HepG2 (cell line): ENCODE measurements at regions not wholly inside any gene's neighbourhood (a gene's known extent, or its start where the extent isn't known, plus 50 kb on each side); places are given as distances from the start of the nearest gene placed in this dataset.

Experiments used
- ATAC-seq: fragments of 200-7000 bp; cut with Tn5 transposase; 3 replicates; pipeline ENCODE4 v1.9.1; 2020; ENCODE audit warnings: mild to moderate bottlenecking, moderate library complexity
- BruUV-seq: library from RNA; stranded (reverse); fragments of 400-500 nt; replicated peaks from 2 replicates; lab custom pipeline; 2021; lab: Mats Ljungman, UMichigan
- CTCF ChIA-PET: fragments of 300-600 bp; formaldehyde crosslinking; extraction: SDS; loops from one replicate; lab custom pipeline; 2021; ENCODE audit warnings: low total read pairs, inconsistent platforms, low intra/inter-chr PET ratio; lab: Yijun Ruan, JAX
- POLR2A ChIA-PET: fragments of 350-600 bp; sonication (Branson Sonifier 250); formaldehyde crosslinking; loops from one replicate; lab custom pipeline; 2020; ENCODE audit warnings: antibody characterized with exemption, inconsistent platforms; lab: Yijun Ruan, JAX
- DNase-seq: peaks from one replicate; pipeline ENCODE4 v3.0.0-alpha.2; 2015; ENCODE audit warnings: low spot score
- FAIRE-seq: peaks from 3 replicates; lab custom pipeline; 2011; peaks lifted over from hg19 to GRCh38; lab: Jason Lieb, UNC
- H2AFZ ChIP-seq: one replicate; pipeline ENCODE4 v1.6.1; 2011; ENCODE audit warnings: low read length, inconsistent platforms
- H3K27ac ChIP-seq: fragments of 300-600 bp; 3 replicates; pipeline ENCODE4 v1.8.0; 2011; ENCODE audit warnings: mixed run types, mild to moderate bottlenecking, mixed read lengths, low read length, inconsistent platforms; ENCODE audit not compliant: insufficient read depth; ENCODE audit errors: extremely low read length
- H3K27me3 ChIP-seq, 2 experiments: fragments of 200-600 bp in 1 of 2; 2 replicates in 1 of 2; 3 replicates in 1 of 2; pipeline versions ENCODE4 v1.6.0 to v1.8.0; 2011; ENCODE audit warnings: low read length in 2 of 2, mild to moderate bottlenecking in 2 of 2, moderate library complexity in 2 of 2, inconsistent platforms in 1 of 2; ENCODE audit not compliant: insufficient read depth in 2 of 2, control insufficient read depth in 1 of 2
- H3K36me3 ChIP-seq, 2 experiments: fragments of 200-600 bp in 1 of 2; replicated peaks in 1 of 2; 2 replicates in 1 of 2; 3 replicates in 1 of 2; pipeline versions ENCODE4 v1.5.1 to v1.8.0; 2011; ENCODE audit warnings: low read length in 2 of 2, inconsistent platforms in 1 of 2; ENCODE audit not compliant: insufficient read depth in 2 of 2, control insufficient read depth in 1 of 2
- H3K4me1 ChIP-seq: 2 replicates; pipeline ENCODE4 v1.5.1; 2012; ENCODE audit warnings: low read length, inconsistent platforms; ENCODE audit not compliant: insufficient read depth
- H3K4me2 ChIP-seq: 2 replicates; pipeline ENCODE4 v1.6.0; 2011; ENCODE audit warnings: low read depth, low read length, inconsistent platforms
- H3K4me3 ChIP-seq, 3 experiments: fragments of 200-600 bp in 1 of 3; sonication (generic), shearing (Covaris generic) in 1 of 3; replicated peaks in 1 of 3; 2 replicates each; pipeline ENCODE4 v1.5.1; 2011 to 2016; ENCODE audit warnings: low read length in 3 of 3, inconsistent platforms in 2 of 3, low read depth in 2 of 3, mild to moderate bottlenecking in 2 of 3, control low read depth in 1 of 3, mixed read lengths in 1 of 3; ENCODE audit not compliant: insufficient read depth in 1 of 3
- H3K79me2 ChIP-seq: one replicate; pipeline ENCODE4 v1.6.1; 2011; ENCODE audit warnings: low read length, inconsistent platforms; ENCODE audit not compliant: insufficient read depth
- H3K9ac ChIP-seq: 2 replicates; pipeline ENCODE4 v1.6.0; 2011; ENCODE audit warnings: mild to moderate bottlenecking, low read depth, low read length, inconsistent platforms; ENCODE audit not compliant: insufficient read depth
- H3K9me3 ChIP-seq: 2 replicates; pipeline ENCODE4 v1.5.1; 2012; ENCODE audit warnings: mild to moderate bottlenecking, low read length
- H4K20me1 ChIP-seq: 2 replicates; pipeline ENCODE4 v1.6.0; 2011; ENCODE audit warnings: inconsistent platforms, mild to moderate bottlenecking, low read length, moderate library complexity; ENCODE audit not compliant: insufficient read depth
- CERS6 ChIP-seq: sonication (generic); formaldehyde crosslinking; IDR thresholded peaks from 2 replicates; pipeline ENCODE4 v1.5.0; 2020; ENCODE audit warnings: missing genetic modification reagents
- CREB3 ChIP-seq: sonication (generic); formaldehyde crosslinking; IDR thresholded peaks from 2 replicates; pipeline ENCODE4 v1.5.0; 2020; ENCODE audit warnings: missing genetic modification reagents
- CSRNP2 ChIP-seq: sonication (generic); formaldehyde crosslinking; conservative IDR thresholded peaks from 2 replicates; pipeline ENCODE4 v1.8.0; 2022; ENCODE audit warnings: low read depth, missing genetic modification reagents
- ISX ChIP-seq: sonication (generic); formaldehyde crosslinking; conservative IDR thresholded peaks from 2 replicates; pipeline ENCODE4 v1.5.0; 2020; ENCODE audit warnings: missing genetic modification reagents
- REPIN1 ChIP-seq: sonication (generic); formaldehyde crosslinking; IDR thresholded peaks from 2 replicates; pipeline ENCODE4 v1.8.0; 2022; ENCODE audit warnings: missing genetic modification reagents, low read depth, mild to moderate bottlenecking, borderline replicate concordance
- RXRB ChIP-seq: IDR thresholded peaks from 2 replicates; pipeline ENCODE4 v1.6.1; 2016; ENCODE audit warnings: borderline replicate concordance, missing genetic modification reagents, missing compliant biosample characterization
- SIN3A ChIP-seq: IDR thresholded peaks from 2 replicates; pipeline ENCODE4 v1.6.1; 2011; ENCODE audit warnings: low read depth, mild to moderate bottlenecking, control low read depth, low read length, borderline replicate concordance
- SOX13 ChIP-seq, 3 experiments: fragments of 450-650 bp in 1 of 3; sonication (generic) in 1 of 3; formaldehyde crosslinking in 1 of 3; IDR thresholded peaks in 2 of 3; conservative IDR thresholded peaks in 1 of 3; 2 replicates each; pipeline versions ENCODE4 v1.5.0 to v1.6.1; 2016 to 2020; ENCODE audit warnings: antibody characterized with exemption in 1 of 3, mild to moderate bottlenecking in 1 of 3, missing compliant biosample characterization in 1 of 3, missing genetic modification reagents in 1 of 3, moderate library complexity in 1 of 3
- SRSF1 ChIP-seq: fragments of 200-400 bp; formaldehyde crosslinking; optimal IDR thresholded peaks from 2 replicates; pipeline ENCODE3; 2017; ENCODE audit warnings: mild to moderate bottlenecking, low read depth, low read length, moderate library complexity
- ZNF276 ChIP-seq: sonication (generic); formaldehyde crosslinking; IDR thresholded peaks from 2 replicates; pipeline ENCODE4 v1.4.0; 2020; ENCODE audit warnings: mild to moderate bottlenecking, low read depth, missing genetic modification reagents
- ZNF451 ChIP-seq: sonication (generic); formaldehyde crosslinking; IDR thresholded peaks from 2 replicates; pipeline ENCODE4 v1.5.0; 2020; ENCODE audit warnings: mild to moderate bottlenecking, missing genetic modification reagents
- WGBS: methylation state at CpG from one replicate; pipeline ENCODE4 v1.1.6; 2017; ENCODE audit warnings: low lambda C conversion rate; 5-methylcytosine and 5-hydroxymethylcytosine counted together
- in situ Hi-C: cut with HindIII; loops from 2 replicates; pipeline ENCODE4 v1.10.0; 2017; ENCODE audit warnings: low pct_unique_long_range_greater_than_20kb; ENCODE audit not compliant: extremely low pct_ligation_motif_present
- intact Hi-C: fragments of 100-400 bp; cut with micrococcal nuclease; formaldehyde crosslinking; loops from one replicate; pipeline ENCODE4 v1.10.0; 2022; ENCODE audit not compliant: unreplicated experiment

- TF ChIP-seq SOX13 (IDR thresholded peaks at IDR 0.05) (no peak), SOX13 (CRISPR knock-in tag; conservative IDR thresholded peaks at IDR 0.05 in 1 of 2, IDR thresholded peaks at IDR 0.05 in 1 of 2) (0 out of 4 replicates have a peak, but pooled peaks of 1 of the 2 experiments have one; percentile 21), SRSF1 (no peak), ZNF276 (CRISPR knock-in tag) (no peak)
Measured at GRCh38 chr13:91203430-91203829, 144.1 kb upstream of the MIR17HG start (continued).

- Histone ChIP-seq H4K20me1 (no peaks in the 10 kb centered on the region), H3K4me1 (peaks cover 9% of the 10 kb centered on the region), H3K4me3 (no peak overlapping the region), H3K79me2 (no peaks in the 10 kb centered on the region), H2AFZ (no peak overlapping the region), H3K36me3 (no peaks in the 10 kb centered on the region), H3K27me3 (no peaks in the 10 kb centered on the region), H3K4me2 (no peak overlapping the region), H3K27ac (no peak overlapping the region)
- no TSS peak for BruUV-seq
- ATAC-seq (no peak), FAIRE-seq (no peak), DNase-seq (no peak)
- ChIA-PET POLR2A (no interaction called here), CTCF (no interaction called here)
- 29% methylated on average over 4 of the region's 4 CpGs for WGBS
- in situ Hi-C loops, result no loop called here
- intact Hi-C loops, result no loop called here
- no peak for TF ChIP-seq RXRB (CRISPR knock-in tag)
- TF ChIP-seq CREB3 (CRISPR knock-in tag), result no peak
- no peak for TF ChIP-seq REPIN1
- no peak for TF ChIP-seq SIN3A
- TF ChIP-seq CSRNP2 (CRISPR knock-in tag), result no peak
- TF ChIP-seq ZNF451, result no peak
- no peak for TF ChIP-seq CERS6 (CRISPR knock-in tag)
- no peak for TF ChIP-seq ISX (CRISPR knock-in tag)
- TF ChIP-seq, all 625 proteins: peak for 0
- H3K9ac ChIP-seq, result no peak overlapping the region
- no peaks in the 10 kb centered on the region for H3K9me3 ChIP-seq
Measured at GRCh38 chr13:91207261-91207660, 140.2 kb upstream of the MIR17HG start.
